GM03348 (cell line): ENCODE measurements at regions not wholly inside any gene's neighbourhood (a gene's known extent, or its start where the extent isn't known, plus 50 kb on each side); places are given as distances from the start of the nearest gene placed in this dataset.

Source experiments
- DNase-seq: peaks from one replicate; pipeline ENCODE4 v3.0.0; 2012; ENCODE audit warnings: low spot score

- no peak for DNase-seq
Observed at GRCh38 chr10:3902054-3902808, 117.2 kb upstream of the KLF6 start.

DNA sequence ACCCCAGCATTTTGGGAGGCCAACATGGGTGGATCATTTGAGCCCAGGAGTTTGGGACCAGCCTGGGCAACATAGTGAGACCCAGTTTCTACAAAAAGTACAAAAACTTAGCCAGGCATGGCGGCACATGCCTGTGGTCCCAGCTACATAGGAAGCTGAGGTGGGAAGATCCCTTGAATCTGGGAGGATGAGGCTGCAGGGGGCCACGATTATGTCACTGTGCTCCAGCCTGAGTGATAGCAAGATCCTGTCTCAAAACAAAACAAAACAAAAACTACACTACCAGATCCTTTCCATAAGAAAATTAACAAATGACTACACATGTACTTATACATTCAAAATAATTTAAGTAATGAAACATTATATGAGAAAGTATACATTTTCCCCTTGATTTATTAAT, 116.4 kb upstream of the KLF6 start:
- DNase-seq, result no peak

- DNase-seq, result no peak
Observed at GRCh38 chr10:3900391-3900790, 115.4 kb upstream of the KLF6 start.

DNA sequence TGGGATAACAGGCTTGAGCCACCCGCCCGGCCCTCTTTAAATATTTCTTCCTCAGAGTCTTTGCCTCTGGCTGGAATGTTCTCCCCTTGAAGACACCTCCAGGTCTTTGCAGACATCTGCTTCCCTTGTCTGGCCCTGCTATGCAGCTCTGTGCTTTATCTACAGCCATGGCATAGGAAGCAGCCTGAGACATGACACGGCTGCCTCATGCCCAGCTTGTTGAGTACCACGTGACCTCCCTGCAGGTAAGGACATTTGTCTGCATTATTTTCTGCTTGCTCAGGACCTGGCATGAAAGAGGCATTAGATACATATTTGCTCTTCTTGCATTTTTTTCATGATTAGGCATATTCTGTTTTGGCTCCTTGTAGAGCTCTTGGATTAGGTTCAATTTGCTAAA, 113.8 kb upstream of the KLF6 start:
- DNase-seq, result no peak

DNA sequence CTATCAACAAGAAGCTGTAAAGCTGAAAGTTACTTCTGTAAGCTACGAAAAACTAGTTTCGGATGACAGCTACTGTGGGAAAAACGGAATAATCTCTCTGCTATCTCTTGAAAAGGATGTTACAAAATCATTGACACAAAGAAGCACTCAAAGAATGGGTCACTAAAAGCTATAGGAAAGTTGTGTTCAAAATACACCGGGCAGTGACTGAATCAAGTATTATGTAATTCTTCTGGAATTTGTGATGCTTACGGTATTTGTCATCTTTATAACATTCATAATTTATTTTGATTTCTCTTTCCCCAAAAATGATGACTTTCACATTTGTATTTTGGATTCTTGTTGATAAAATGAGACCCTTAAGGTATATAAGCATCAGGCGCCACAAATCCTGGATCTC, 112.1 kb upstream of the KLF6 start:
- peak; percentile 66 for DNase-seq

DNA sequence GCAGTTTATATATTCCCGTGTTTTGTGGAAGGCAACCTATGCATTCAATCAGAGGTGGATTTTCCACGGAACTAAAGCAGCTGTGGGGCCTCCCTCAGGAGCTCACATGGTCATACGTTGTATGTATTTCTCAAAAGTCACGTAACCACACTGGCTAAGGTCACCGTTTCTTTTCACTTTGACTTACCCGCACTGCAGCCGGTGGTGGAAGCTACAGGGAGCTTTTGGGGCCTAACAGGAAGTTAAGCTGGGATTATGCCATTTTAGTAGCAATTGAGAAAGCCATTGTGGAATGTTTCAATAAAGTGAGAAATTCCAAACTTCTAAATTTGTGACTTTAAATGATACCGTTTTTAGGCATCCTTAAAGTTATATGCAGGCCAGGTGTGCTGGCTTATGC, 111.2 kb upstream of the KLF6 start:
- no peak for DNase-seq

DNA sequence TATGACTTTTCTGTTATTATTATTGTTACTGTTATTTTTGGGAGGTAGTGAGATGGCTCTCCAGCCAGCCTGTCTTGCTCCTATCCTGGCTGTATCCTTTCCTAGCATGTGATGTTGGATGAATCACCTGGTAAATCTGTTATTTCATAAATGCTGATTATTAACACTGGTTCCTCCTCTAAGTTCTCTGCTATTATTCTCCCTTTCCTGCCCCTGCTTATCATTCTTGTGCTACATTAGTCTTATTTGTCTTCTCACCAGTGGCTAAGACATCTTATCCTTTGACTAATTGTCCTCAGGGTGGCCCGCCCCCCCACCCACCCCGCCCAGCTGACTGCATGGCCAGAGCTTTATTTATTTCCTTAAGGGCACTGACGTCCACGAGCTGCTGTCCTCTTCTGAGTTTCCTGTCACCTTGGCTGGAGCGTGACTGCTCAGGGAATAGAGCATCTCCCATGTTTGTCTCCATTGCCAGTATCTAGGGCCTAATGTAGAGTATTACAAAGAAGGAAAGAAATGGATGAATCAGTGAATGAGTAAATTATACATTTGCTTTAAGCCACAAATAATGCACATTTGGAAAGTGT, 110.1 kb upstream of the KLF6 start:
- DNase-seq, result no peak

- no peak for DNase-seq
Observed at GRCh38 chr10:3893901-3894563, 109.0 kb upstream of the KLF6 start.

GRCh38 chr10:3892440-3893425, 107.7 kb upstream of the KLF6 start:
- DNase-seq, result no peak

- no peak for DNase-seq
Observed at GRCh38 chr10:3891396-3891795, 106.4 kb upstream of the KLF6 start.

DNA sequence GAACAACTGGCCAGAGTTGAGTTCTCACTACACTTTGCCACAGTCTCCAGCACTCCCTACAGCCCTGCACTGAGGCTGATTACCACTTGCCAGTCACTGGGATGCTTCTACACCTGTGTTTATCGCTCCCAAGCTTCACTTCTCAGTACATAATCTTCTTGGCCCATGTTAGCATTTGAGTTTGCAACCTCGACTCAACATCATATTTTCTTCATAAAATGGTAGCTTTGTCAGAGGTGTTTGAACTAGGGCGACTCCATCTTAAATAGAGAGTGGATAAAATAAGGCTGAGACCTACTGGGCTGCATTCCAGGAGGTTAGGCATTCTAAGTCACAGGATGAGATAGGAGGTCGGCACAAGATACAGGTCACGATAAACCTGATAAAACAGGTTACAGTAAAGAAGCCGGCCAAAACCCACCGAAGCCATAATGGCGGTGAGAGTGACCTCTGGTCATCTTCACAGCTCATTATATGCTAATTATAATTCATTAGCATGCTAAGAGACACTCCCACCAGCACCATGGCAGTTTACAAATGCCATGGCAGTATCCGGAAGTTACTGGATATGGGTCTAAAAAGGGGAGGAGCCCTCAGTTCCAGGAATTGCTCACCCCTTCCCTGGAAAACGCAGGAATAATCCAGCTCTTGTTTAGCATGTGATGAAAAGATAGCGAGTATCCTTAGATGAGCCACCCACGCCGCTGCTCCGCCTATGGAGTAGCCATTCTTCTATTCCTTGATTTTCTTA, 105.8 kb upstream of the KLF6 start:
- DNase-seq, result no peak

- peak; percentile 39 for DNase-seq
Observed at GRCh38 chr10:3889961-3890522, 105.0 kb upstream of the KLF6 start.

DNA sequence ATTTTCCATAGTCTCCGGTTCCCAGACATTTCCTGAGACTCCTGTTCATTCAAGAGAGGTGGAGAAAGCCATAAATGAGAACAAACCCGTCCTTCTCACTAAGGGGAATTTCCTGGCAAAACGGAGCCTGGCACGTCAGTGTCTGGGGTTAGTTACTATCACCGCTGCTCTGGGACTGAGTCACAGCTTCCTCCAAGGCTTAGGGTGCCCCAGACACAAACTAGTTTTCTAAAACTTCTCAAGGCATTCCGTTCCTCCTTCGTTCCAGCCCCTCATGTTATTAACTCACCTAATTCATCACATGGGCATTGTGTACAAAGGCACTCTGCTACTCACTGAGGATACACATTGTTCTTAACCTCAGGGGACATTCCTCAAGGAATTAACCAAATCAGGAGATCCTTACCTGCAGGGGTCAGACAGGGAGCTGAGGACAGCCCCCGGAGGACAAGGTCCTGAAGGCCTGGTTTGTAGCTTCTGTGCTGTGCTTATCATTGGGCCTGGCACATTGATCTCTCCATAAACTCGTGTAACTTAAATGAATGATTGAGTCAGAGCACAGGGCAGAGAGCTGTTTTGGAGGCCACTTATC, 103.0 kb upstream of the KLF6 start:
- peak; percentile 81 for DNase-seq

- DNase-seq, result no peak
Observed at GRCh38 chr10:3887404-3887803, 102.4 kb upstream of the KLF6 start.

- DNase-seq, result peak; percentile 72
Observed at GRCh38 chr10:3886641-3887251, 101.7 kb upstream of the KLF6 start.

DNA sequence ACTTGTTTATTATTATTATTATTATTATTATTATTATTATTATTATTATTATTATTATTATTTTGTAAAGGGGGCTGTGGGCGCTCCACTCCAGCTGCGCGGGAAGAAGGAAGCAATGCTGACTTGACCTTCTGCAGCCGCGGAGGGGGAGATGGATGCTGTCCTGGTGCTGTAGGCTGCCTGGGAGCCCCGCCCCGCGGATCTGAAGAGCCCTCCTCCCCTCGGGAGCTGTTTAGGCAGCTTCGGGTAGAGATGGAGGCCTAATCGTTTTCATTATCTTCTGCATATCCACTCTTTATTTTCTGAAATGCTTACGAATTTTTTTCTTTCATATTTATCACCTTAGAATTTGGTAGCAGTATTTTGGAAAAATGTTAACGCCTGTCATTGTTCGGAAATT, 101.2 kb upstream of the KLF6 start:
- no peak for DNase-seq

GRCh38 chr10:3882855-3883254, 97.8 kb upstream of the KLF6 start:
- no peak for DNase-seq

- DNase-seq, result no peak
Observed at GRCh38 chr10:3881622-3882021, 96.6 kb upstream of the KLF6 start.

DNA sequence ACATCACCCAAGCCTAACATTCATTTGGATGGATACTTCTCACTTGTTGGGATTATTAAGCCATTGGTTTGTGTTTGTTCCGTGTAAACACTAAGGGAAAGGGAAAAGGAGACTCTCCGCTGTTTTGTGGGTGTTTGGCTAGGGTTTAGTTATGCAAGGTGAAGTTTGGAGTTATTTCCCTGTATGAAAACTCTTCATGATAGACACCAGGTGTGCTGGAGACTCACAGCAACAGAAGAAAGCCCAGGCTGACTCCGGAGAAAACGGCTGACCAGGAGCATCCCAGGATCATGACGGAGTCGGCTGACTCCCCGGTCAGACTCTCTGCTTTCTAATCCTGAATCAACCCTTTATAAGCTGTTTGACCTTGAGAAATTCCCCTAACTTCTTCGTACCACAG, 94.1 kb upstream of the KLF6 start:
- DNase-seq, result no peak
